ENCODE measurements at regions not wholly inside any gene's neighbourhood (a gene's known extent, or its start where the extent isn't known, plus 50 kb on each side); places are given as distances from the start of the nearest gene placed in this dataset.

DNA sequence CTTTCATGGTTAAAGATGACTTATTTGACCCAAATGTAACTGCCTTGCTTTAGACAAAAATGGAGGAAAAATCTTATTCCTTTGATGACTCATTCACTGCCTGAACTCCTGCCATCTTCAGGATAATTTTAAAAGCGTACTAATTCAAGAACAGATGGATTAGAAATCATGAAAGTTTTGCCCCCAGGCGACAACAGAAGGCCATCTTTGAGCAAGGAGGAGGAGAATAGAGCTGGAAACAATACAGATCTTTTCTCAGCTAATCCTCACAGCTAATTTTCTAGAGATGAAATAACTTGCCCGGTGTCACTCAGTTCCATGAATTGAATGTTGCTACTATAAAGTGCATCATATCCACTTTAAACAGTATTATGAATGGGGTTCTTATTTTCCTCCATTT, 324.7 kb upstream of the RARB start:
- H3K36me3 ChIP-seq (replicated peaks; ENCODE audit: insufficient read depth, low read length) = no peaks in the 10 kb centered on the region
- no peaks in the 10 kb centered on the region for H3K4me1 ChIP-seq (ENCODE audit: low read length)
- no peak overlapping the region for H3K4me2 ChIP-seq (ENCODE audit: low read depth, low read length)
- TF ChIP-seq, protein P1, sequence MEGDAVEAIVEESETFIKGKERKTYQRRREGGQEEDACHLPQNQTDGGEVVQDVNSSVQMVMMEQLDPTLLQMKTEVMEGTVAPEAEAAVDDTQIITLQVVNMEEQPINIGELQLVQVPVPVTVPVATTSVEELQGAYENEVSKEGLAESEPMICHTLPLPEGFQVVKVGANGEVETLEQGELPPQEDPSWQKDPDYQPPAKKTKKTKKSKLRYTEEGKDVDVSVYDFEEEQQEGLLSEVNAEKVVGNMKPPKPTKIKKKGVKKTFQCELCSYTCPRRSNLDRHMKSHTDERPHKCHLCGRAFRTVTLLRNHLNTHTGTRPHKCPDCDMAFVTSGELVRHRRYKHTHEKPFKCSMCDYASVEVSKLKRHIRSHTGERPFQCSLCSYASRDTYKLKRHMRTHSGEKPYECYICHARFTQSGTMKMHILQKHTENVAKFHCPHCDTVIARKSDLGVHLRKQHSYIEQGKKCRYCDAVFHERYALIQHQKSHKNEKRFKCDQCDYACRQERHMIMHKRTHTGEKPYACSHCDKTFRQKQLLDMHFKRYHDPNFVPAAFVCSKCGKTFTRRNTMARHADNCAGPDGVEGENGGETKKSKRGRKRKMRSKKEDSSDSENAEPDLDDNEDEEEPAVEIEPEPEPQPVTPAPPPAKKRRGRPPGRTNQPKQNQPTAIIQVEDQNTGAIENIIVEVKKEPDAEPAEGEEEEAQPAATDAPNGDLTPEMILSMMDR (IDR thresholded peaks at IDR 0.05; ENCODE audit: low read length) = no peak
- no peak for TF ChIP-seq EZH2 (optimal IDR thresholded peaks at IDR 0.05; ENCODE audit: low read depth, low read length)
- TF ChIP-seq EZH2phosphoT487 (IDR thresholded peaks at IDR 0.05; ENCODE audit: low read length) = no peak
- H3K4me3 ChIP-seq (ENCODE audit: low read length) = no peak overlapping the region
- no peak for DNase-seq
- H4K20me1 ChIP-seq (ENCODE audit: insufficient read depth, low read length) = no peaks in the 10 kb centered on the region
- no peak overlapping the region for H2AFZ ChIP-seq (ENCODE audit: low read length)
- H3K27ac ChIP-seq (ENCODE audit: low read length) = no peak overlapping the region
- H3K9me3 ChIP-seq (replicated peaks; ENCODE audit: insufficient read depth, low read length) = no peaks in the 10 kb centered on the region
- no peaks in the 10 kb centered on the region for H3K79me2 ChIP-seq (ENCODE audit: low read length)
- no peaks in the 10 kb centered on the region for H3K27me3 ChIP-seq (replicated peaks; ENCODE audit: insufficient read depth, low read length)
- no peak overlapping the region for H3K9ac ChIP-seq (ENCODE audit: low read length)
- no peaks in the 10 kb centered on the region for H3F3A ChIP-seq (ENCODE audit: insufficient read depth, low read length)
- no peaks in the 10 kb centered on the region for H3K9me2 ChIP-seq (replicated peaks; ENCODE audit: insufficient read depth, low read length)

GRCh38 chr3:25107918-25108617, 320.0 kb upstream of the RARB start:
- Histone ChIP-seq H4K20me1 (ENCODE audit: insufficient read depth, low read length) (no peaks in the 10 kb centered on the region), H3K9me2 (replicated peaks; ENCODE audit: insufficient read depth, low read length) (no peaks in the 10 kb centered on the region), H3K4me3 (ENCODE audit: low read length) (no peak overlapping the region), H2AFZ (ENCODE audit: low read length) (no peak overlapping the region), H3K27ac (ENCODE audit: low read length) (no peak overlapping the region), H3K79me2 (ENCODE audit: low read length) (no peaks in the 10 kb centered on the region), H3K9ac (ENCODE audit: low read length) (no peak overlapping the region), H3F3A (ENCODE audit: insufficient read depth, low read length) (no peaks in the 10 kb centered on the region), H3K4me2 (ENCODE audit: low read depth, low read length) (no peak overlapping the region), H3K4me1 (ENCODE audit: low read length) (no peaks in the 10 kb centered on the region), H3K27me3 (replicated peaks; ENCODE audit: insufficient read depth, low read length) (no peaks in the 10 kb centered on the region), H3K9me3 (replicated peaks; ENCODE audit: insufficient read depth, low read length) (no peaks in the 10 kb centered on the region), H3K36me3 (replicated peaks; ENCODE audit: insufficient read depth, low read length) (no peaks in the 10 kb centered on the region)
- no peak for DNase-seq
- TF ChIP-seq EZH2 (optimal IDR thresholded peaks at IDR 0.05; ENCODE audit: low read depth, low read length) (no peak), EZH2phosphoT487 (IDR thresholded peaks at IDR 0.05; ENCODE audit: low read length) (no peak)
- TF ChIP-seq, protein P1 (IDR thresholded peaks at IDR 0.05; ENCODE audit: low read length) = no peak

- H3K36me3 ChIP-seq (replicated peaks; ENCODE audit: insufficient read depth, low read length) = no peaks in the 10 kb centered on the region
- H3K4me2 ChIP-seq (ENCODE audit: low read depth, low read length) = no peak overlapping the region
- no peak overlapping the region for H3K27ac ChIP-seq (ENCODE audit: low read length)
- H3F3A ChIP-seq (ENCODE audit: insufficient read depth, low read length) = no peaks in the 10 kb centered on the region
- H3K27me3 ChIP-seq (replicated peaks; ENCODE audit: insufficient read depth, low read length) = no peaks in the 10 kb centered on the region
- no peaks in the 10 kb centered on the region for H3K9me2 ChIP-seq (replicated peaks; ENCODE audit: insufficient read depth, low read length)
- DNase-seq = no peak
- H3K9ac ChIP-seq (ENCODE audit: low read length) = no peak overlapping the region
- no peaks in the 10 kb centered on the region for H4K20me1 ChIP-seq (ENCODE audit: insufficient read depth, low read length)
- H2AFZ ChIP-seq (ENCODE audit: low read length) = no peak overlapping the region
- no peaks in the 10 kb centered on the region for H3K9me3 ChIP-seq (replicated peaks; ENCODE audit: insufficient read depth, low read length)
- TF ChIP-seq, protein P1 (IDR thresholded peaks at IDR 0.05; ENCODE audit: low read length) = no peak
- no peak for TF ChIP-seq EZH2phosphoT487 (IDR thresholded peaks at IDR 0.05; ENCODE audit: low read length)
- TF ChIP-seq EZH2 (optimal IDR thresholded peaks at IDR 0.05; ENCODE audit: low read depth, low read length) = no peak
- no peak overlapping the region for H3K4me3 ChIP-seq (ENCODE audit: low read length)
- H3K79me2 ChIP-seq (ENCODE audit: low read length) = no peaks in the 10 kb centered on the region
- H3K4me1 ChIP-seq (ENCODE audit: low read length) = no peaks in the 10 kb centered on the region
Observed at GRCh38 chr3:25110642-25111041, 317.4 kb upstream of the RARB start.
